Stimulated activated CD4-positive, alpha-beta T cell treated with anti-CD3 and anti-CD28 coated beads, Interleukin-4, amount 100 ng/mL, for 1 hour (primary cell): ENCODE measurements at regions not wholly inside any gene's neighbourhood (a gene's known extent, or its start where the extent isn't known, plus 50 kb on each side); places are given as distances from the start of the nearest gene placed in this dataset.

Experiments
- DNase-seq: peaks from one replicate; pipeline ENCODE4 v3.0.0-alpha.2; 2020

DNA sequence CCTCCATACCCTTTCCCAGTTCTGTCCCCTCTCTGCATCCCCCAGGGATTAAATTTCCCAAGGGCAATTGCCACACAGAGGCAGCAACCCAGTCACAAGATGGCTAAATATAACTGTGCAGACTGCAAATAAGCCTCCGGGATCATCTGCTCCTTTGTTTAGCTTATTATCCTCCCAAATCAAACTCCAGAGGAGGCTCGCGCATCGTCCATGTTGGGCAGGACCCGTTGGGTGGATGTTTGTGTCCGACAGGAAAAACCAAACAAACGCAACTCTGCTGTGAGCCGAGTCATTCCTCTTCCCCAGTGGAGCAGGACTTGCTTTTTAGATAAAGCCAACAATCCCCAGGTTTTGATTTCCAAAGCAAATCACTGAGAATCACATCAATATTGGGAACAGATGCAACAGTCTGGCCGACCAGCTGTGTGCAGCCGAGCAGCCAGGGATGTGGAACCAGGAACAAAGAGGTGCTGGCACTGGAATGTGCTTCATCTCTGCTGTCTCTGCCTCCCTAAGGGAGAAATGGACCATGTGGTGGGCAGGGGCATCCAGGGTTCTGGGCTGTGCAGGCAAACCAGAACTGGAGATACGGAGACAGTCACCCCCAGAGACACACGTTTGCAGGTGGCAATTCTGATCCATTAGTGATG, 89.8 kb downstream of the PTTG1 start:
- DNase-seq: no peak
